ENCODE measurements at regions not wholly inside any gene's neighbourhood (a gene's known extent, or its start where the extent isn't known, plus 50 kb on each side); places are given as distances from the start of the nearest gene placed in this dataset.

- no peaks in the 10 kb centered on the region for H3K79me2 ChIP-seq (ENCODE audit: insufficient read depth, low read length)
- H3K27ac ChIP-seq (ENCODE audit: low read depth, low read length) = no peak overlapping the region
- TF ChIP-seq, protein P1, sequence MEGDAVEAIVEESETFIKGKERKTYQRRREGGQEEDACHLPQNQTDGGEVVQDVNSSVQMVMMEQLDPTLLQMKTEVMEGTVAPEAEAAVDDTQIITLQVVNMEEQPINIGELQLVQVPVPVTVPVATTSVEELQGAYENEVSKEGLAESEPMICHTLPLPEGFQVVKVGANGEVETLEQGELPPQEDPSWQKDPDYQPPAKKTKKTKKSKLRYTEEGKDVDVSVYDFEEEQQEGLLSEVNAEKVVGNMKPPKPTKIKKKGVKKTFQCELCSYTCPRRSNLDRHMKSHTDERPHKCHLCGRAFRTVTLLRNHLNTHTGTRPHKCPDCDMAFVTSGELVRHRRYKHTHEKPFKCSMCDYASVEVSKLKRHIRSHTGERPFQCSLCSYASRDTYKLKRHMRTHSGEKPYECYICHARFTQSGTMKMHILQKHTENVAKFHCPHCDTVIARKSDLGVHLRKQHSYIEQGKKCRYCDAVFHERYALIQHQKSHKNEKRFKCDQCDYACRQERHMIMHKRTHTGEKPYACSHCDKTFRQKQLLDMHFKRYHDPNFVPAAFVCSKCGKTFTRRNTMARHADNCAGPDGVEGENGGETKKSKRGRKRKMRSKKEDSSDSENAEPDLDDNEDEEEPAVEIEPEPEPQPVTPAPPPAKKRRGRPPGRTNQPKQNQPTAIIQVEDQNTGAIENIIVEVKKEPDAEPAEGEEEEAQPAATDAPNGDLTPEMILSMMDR (IDR thresholded peaks at IDR 0.05 in 2 of 3, conservative IDR thresholded peaks at IDR 0.05 in 1 of 3; ENCODE audit: borderline replicate concordance in 1 of 3, insufficient read depth in 1 of 3, low read depth in 2 of 3, low read length in 2 of 3) = no peak
- no peaks in the 10 kb centered on the region for H3K36me3 ChIP-seq (ENCODE audit: control insufficient read depth in 1 of 2, insufficient read depth in 2 of 2, low read length in 2 of 2)
- H3K4me3 ChIP-seq (replicated peaks in 1 of 2; ENCODE audit: low read depth in 1 of 2, low read length in 2 of 2) = no peak overlapping the region
- H3K4me2 ChIP-seq (ENCODE audit: low read length) = no peak overlapping the region
- no peak overlapping the region for H3K9ac ChIP-seq (ENCODE audit: low read length)
- no peaks in the 10 kb centered on the region for H3K4me1 ChIP-seq (ENCODE audit: control insufficient read depth in 1 of 2, insufficient read depth in 2 of 2, low read length in 2 of 2)
- no peaks in the 10 kb centered on the region for H3K9me2 ChIP-seq (ENCODE audit: insufficient read depth)
- ATAC-seq (no peak), DNase-seq (ENCODE audit: low read depth, low spot score) (no peak)
- intact Hi-C loops (cut with micrococcal nuclease) = no loop called here
- ChIA-PET POLR2A (no interaction called here), CTCF (no interaction called here), RAD21 (ENCODE audit: low non-redundant PET in 1 of 2, low total read pairs in 2 of 2, uncharacterized antibody in 2 of 2, unreplicated experiment in 2 of 2) (no interaction called here)
- H3K27me3 ChIP-seq (ENCODE audit: insufficient read depth, low read length) = no peaks in the 10 kb centered on the region
- no TSS peak for BruUV-seq (replicated peaks)
- H2AFZ ChIP-seq (ENCODE audit: low read depth, low read length, poor library complexity, severe bottlenecking) = no peak overlapping the region
- no peaks in the 10 kb centered on the region for H4K20me1 ChIP-seq (ENCODE audit: insufficient read depth)
- H3K9me3 ChIP-seq (ENCODE audit: control insufficient read depth in 1 of 2, insufficient read depth in 1 of 2, low read depth in 1 of 2, low read length in 2 of 2) = peaks cover 5 to 17% of the 10 kb centered on the region in 2 experiments; a peak in 2 of 4 replicates
Measured at GRCh38 chr1:5093042-5093441, 438.6 kb downstream of the AJAP1 start.

DNA sequence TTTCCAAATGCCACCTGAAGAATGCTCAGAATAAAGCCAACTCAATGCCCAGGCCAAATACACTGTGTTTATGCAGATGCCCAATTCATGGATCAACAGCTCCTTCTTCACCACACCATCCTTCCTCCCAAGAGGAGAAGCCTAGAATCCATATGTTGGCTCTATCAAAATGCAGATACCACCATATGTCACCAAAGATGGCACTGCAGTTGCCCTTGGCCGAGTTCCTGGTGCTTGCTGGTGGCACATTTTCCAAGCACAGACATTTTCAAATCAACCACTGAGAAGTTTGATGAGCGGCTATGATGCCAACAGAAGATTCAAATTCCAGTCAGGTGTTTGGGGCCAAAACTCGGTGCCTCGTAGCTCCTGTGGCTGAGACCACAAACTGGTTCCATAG, 430.3 kb downstream of the AJAP1 start:
- no peak overlapping the region for H3K27ac ChIP-seq (ENCODE audit: low read depth, low read length)
- POLR2A ChIA-PET = no interaction called here
- intact Hi-C loops (cut with micrococcal nuclease) = no loop called here

More for the DNA sequence above, 430.3 kb downstream of the AJAP1 start:
- no TSS peak for BruUV-seq (replicated peaks)
- Histone ChIP-seq H3K9ac (ENCODE audit: low read length) (no peak overlapping the region), H3K4me2 (ENCODE audit: low read length) (no peak overlapping the region), H3K36me3 (ENCODE audit: control insufficient read depth in 1 of 2, insufficient read depth in 2 of 2, low read length in 2 of 2) (no peaks in the 10 kb centered on the region), H3K9me3 (ENCODE audit: control insufficient read depth in 1 of 2, insufficient read depth in 1 of 2, low read depth in 1 of 2, low read length in 2 of 2) (peaks cover 6 to 7% of the 10 kb centered on the region in 2 experiments; a peak in 2 of 4 replicates), H3K9me2 (ENCODE audit: insufficient read depth) (no peaks in the 10 kb centered on the region), H3K4me3 (replicated peaks in 1 of 2; ENCODE audit: low read depth in 1 of 2, low read length in 2 of 2) (no peak overlapping the region), H4K20me1 (ENCODE audit: insufficient read depth) (no peaks in the 10 kb centered on the region), H3K79me2 (ENCODE audit: insufficient read depth, low read length) (no peaks in the 10 kb centered on the region), H3K4me1 (ENCODE audit: control insufficient read depth in 1 of 2, insufficient read depth in 2 of 2, low read length in 2 of 2) (no peaks in the 10 kb centered on the region), H3K27me3 (ENCODE audit: insufficient read depth, low read length) (no peaks in the 10 kb centered on the region), H2AFZ (ENCODE audit: low read depth, low read length, poor library complexity, severe bottlenecking) (no peak overlapping the region)
- CTCF ChIA-PET = no interaction called here
- RAD21 ChIA-PET (ENCODE audit: low non-redundant PET in 1 of 2, low total read pairs in 2 of 2, uncharacterized antibody in 2 of 2, unreplicated experiment in 2 of 2) = no interaction called here
- TF ChIP-seq FOSL1 (IDR thresholded peaks at IDR 0.05; ENCODE audit: low read depth) (no peak), EGR1 (IDR thresholded peaks at IDR 0.05; ENCODE audit: low read depth) (no peak), EZH2phosphoT487 (IDR thresholded peaks at IDR 0.05; ENCODE audit: borderline replicate concordance) (no peak), REST (IDR thresholded peaks at IDR 0.05; ENCODE audit: low read depth) (no peak), YY1 (IDR thresholded peaks at IDR 0.05; ENCODE audit: extremely low read depth, insufficient replicate concordance, low read depth, low read length) (no peak), SP1 (IDR thresholded peaks at IDR 0.05; ENCODE audit: low read depth) (no peak)
- TF ChIP-seq, protein P2, sequence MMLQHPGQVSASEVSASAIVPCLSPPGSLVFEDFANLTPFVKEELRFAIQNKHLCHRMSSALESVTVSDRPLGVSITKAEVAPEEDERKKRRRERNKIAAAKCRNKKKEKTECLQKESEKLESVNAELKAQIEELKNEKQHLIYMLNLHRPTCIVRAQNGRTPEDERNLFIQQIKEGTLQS (IDR thresholded peaks at IDR 0.05) = no peak
- DNase-seq (ENCODE audit: low read depth, low spot score) (no peak), ATAC-seq (no peak)

Measured in HCT116 (cell line).